ENCODE measurements at regions not wholly inside any gene's neighbourhood (a gene's known extent, or its start where the extent isn't known, plus 50 kb on each side); places are given as distances from the start of the nearest gene placed in this dataset.
"Not testable (repeated sequence)": the region's sequence is repeated elsewhere in the genome, so short reads cannot be mapped to it uniquely, and the experiment has no call there.

- DNase-seq, result no peak
- Mint-ChIP-seq H3K27me3 (no peaks in the 10 kb centered on the region), H3K9me3 (no peaks in the 10 kb centered on the region), H3K27ac (no peak overlapping the region), H3K36me3 (ENCODE audit: low read depth) (no peaks in the 10 kb centered on the region), H3K4me1 (no peaks in the 10 kb centered on the region), H3K4me3 (no peak overlapping the region)
- intact Hi-C loops (cut with micrococcal nuclease), result no loop called here
- no peak for TF ChIP-seq CTCF (IDR thresholded peaks at IDR 0.05)
- ATAC-seq (ENCODE audit: low read depth), result no peak
- CTCF ChIA-PET, result no interaction called here
- POLR2A ChIA-PET, result no interaction called here
Measured at GRCh38 chr16:77048085-77048484, 142.9 kb upstream of the MON1B start.

- DNase-seq (no peak), ATAC-seq (ENCODE audit: low read depth) (no peak)
- Mint-ChIP-seq H3K9me3 (no peaks in the 10 kb centered on the region), H3K36me3 (ENCODE audit: low read depth) (no peaks in the 10 kb centered on the region), H3K27me3 (no peaks in the 10 kb centered on the region), H3K4me1 (no peaks in the 10 kb centered on the region), H3K27ac (no peak overlapping the region), H3K4me3 (no peak overlapping the region)
- intact Hi-C loops (cut with micrococcal nuclease), result no loop called here
- POLR2A ChIA-PET, result no interaction called here
- TF ChIP-seq CTCF (IDR thresholded peaks at IDR 0.05), result no peak
- CTCF ChIA-PET, result no interaction called here
Measured at GRCh38 chr16:77049577-77049976, 141.4 kb upstream of the MON1B start.

GRCh38 chr16:77056597-77056996 is 134.4 kb upstream of the MON1B start:
- POLR2A ChIA-PET; H3K4me3 Mint-ChIP-seq; intact Hi-C loops (cut with micrococcal nuclease); ATAC-seq (ENCODE audit: low read depth); DNase-seq; H3K36me3 Mint-ChIP-seq (ENCODE audit: low read depth); H3K27me3 Mint-ChIP-seq; CTCF ChIA-PET; H3K4me1 Mint-ChIP-seq; H3K27ac Mint-ChIP-seq: not testable (repeated sequence)
- H3K9me3 Mint-ChIP-seq, result peaks cover 13% of the 10 kb centered on the region

GRCh38 chr16:77057161-77057774 is 133.7 kb upstream of the MON1B start:
- Mint-ChIP-seq H3K9me3 (peaks cover 13% of the 10 kb centered on the region), H3K27me3 (no peaks in the 10 kb centered on the region), H3K36me3 (ENCODE audit: low read depth) (no peaks in the 10 kb centered on the region), H3K4me1 (no peaks in the 10 kb centered on the region), H3K27ac (no peak overlapping the region), H3K4me3 (no peak overlapping the region)
- ChIA-PET CTCF (no interaction called here), POLR2A (no interaction called here)
- no peak for TF ChIP-seq CTCF (IDR thresholded peaks at IDR 0.05)
- DNase-seq, result no peak
- ATAC-seq (ENCODE audit: low read depth), result no peak
- intact Hi-C loops (cut with micrococcal nuclease), result no loop called here

- Mint-ChIP-seq H3K9me3 (peaks cover 13% of the 10 kb centered on the region), H3K36me3 (ENCODE audit: low read depth) (no peaks in the 10 kb centered on the region), H3K27me3 (no peaks in the 10 kb centered on the region), H3K4me3 (no peak overlapping the region), H3K27ac (no peak overlapping the region), H3K4me1 (no peaks in the 10 kb centered on the region)
- ChIA-PET POLR2A (no interaction called here), CTCF (no interaction called here)
- TF ChIP-seq CTCF (IDR thresholded peaks at IDR 0.05), result no peak
- intact Hi-C loops (cut with micrococcal nuclease), result no loop called here
- DNase-seq (no peak), ATAC-seq (ENCODE audit: low read depth) (no peak)
Measured at GRCh38 chr16:77059446-77059845, 131.5 kb upstream of the MON1B start.

- Mint-ChIP-seq H3K36me3 (ENCODE audit: low read depth) (no peaks in the 10 kb centered on the region), H3K27ac (no peak overlapping the region), H3K4me1 (no peaks in the 10 kb centered on the region), H3K4me3 (no peak overlapping the region), H3K9me3 (peaks cover 5% of the 10 kb centered on the region), H3K27me3 (peaks cover 1% of the 10 kb centered on the region)
- intact Hi-C loops (cut with micrococcal nuclease), result no loop called here
- DNase-seq, result no peak
- ChIA-PET CTCF (no interaction called here), POLR2A (no interaction called here)
- ATAC-seq (ENCODE audit: low read depth), result no peak
- TF ChIP-seq CTCF (IDR thresholded peaks at IDR 0.05), result no peak
Measured at GRCh38 chr16:77060614-77061013, 130.4 kb upstream of the MON1B start.

Measured in activated B cell treated with CpG ODN at 0.5 μM for 24 hours (primary cell).